Transverse colon (tissue), 4 donors: ENCODE measurements at regions not wholly inside any gene's neighbourhood (a gene's known extent, or its start where the extent isn't known, plus 50 kb on each side); places are given as distances from the start of the nearest gene placed in this dataset.
A peak's percentile ranks its signal among the peaks of the same experiment; 100 is the strongest.

Experiments
- DNase-seq: peaks from one replicate; pipeline ENCODE4 v3.0.0-alpha.2; 2019
- H3K27ac ChIP-seq, 4 donors: fragments of 200-600 bp; sonication (generic); 2 replicates each; pipeline ENCODE4 v1.5.1; 2016 to 2018; ENCODE audit warnings: inconsistent platforms in 4 of 4
- H3K27me3 ChIP-seq: fragments of 200-600 bp; sonication (generic); 2 replicates; pipeline ENCODE4 v1.5.1; 2017; ENCODE audit warnings: inconsistent platforms
- H3K36me3 ChIP-seq, 4 donors: fragments of 200-600 bp; sonication (generic); 2 replicates each; pipeline ENCODE4 v1.5.1; 2017 to 2019; ENCODE audit warnings: inconsistent platforms in 4 of 4
- H3K4me1 ChIP-seq, 4 donors: fragments of 200-600 bp; sonication (generic); 2 replicates each; pipeline ENCODE4 v1.5.1; 2017 to 2020; ENCODE audit warnings: inconsistent platforms in 4 of 4
- H3K4me3 ChIP-seq, 4 donors: fragments of 200-600 bp; sonication (generic); 1 replicate in 1 of 4; 2 replicates in 3 of 4; pipeline versions ENCODE4 v1.5.1 to v1.6.1; 2017 to 2019; ENCODE audit warnings: inconsistent platforms in 4 of 4
- H3K9me3 ChIP-seq, 2 donors: fragments of 200-600 bp; sonication (generic); 2 replicates each; pipeline ENCODE4 v1.5.1; 2017 to 2019; ENCODE audit warnings: inconsistent platforms in 2 of 2
- EP300 ChIP-seq: sonication (generic); formaldehyde crosslinking; IDR thresholded peaks from one replicate; pipeline ENCODE4 v1.6.1; 2017; ENCODE audit warnings: antibody characterized with exemption, low read depth
- POLR2A ChIP-seq: fragments of 450-650 bp; IDR thresholded peaks from one replicate; pipeline ENCODE4 v1.6.1; 2016; ENCODE audit warnings: antibody characterized with exemption, mild to moderate bottlenecking, moderate library complexity
- POLR2AphosphoS5 ChIP-seq, 3 donors: sonication (generic); formaldehyde crosslinking; IDR thresholded peaks; one replicate each; pipeline ENCODE4 v1.6.1; 2016; ENCODE audit warnings: antibody characterized with exemption in 3 of 3
- WGBS, 2 donors: methylation state at CpG; one replicate each; pipeline ENCODE4 v1.1.5; 2018; ENCODE audit warnings: low coverage in 1 of 2; 5-methylcytosine and 5-hydroxymethylcytosine counted together
- in situ Hi-C, 4 donors: fragments of 200-750 bp; cut with MboI; loops; one replicate each; pipeline versions ENCODE4 v1.15.0 to v1.15.1; 2017; ENCODE audit warnings: low sequenced_read_pairs in 3 of 4, low pct_ligation_motif_present in 1 of 4, low pct_unique_long_range_greater_than_20kb in 1 of 4
- intact Hi-C: fragments of 100-400 bp; cut with DNase I; formaldehyde crosslinking; loops from one replicate; pipeline ENCODE4 v1.15.1; 2023; ENCODE audit warnings: low total_unique reads
- TF ChIP-seq, protein P1 (sequence below), 5 experiments: fragments of 200-600 bp in 3 of 5; fragments of 450-650 bp in 2 of 5; sonication (generic) in 3 of 5; IDR thresholded peaks; 1 replicate in 2 of 5; 2 replicates in 3 of 5; pipeline ENCODE4 v1.5.1; 2016 to 2017; ENCODE audit warnings: antibody characterized with exemption in 5 of 5, inconsistent platforms in 3 of 5, mild to moderate bottlenecking in 2 of 5, moderate library complexity in 1 of 5

DNA sequence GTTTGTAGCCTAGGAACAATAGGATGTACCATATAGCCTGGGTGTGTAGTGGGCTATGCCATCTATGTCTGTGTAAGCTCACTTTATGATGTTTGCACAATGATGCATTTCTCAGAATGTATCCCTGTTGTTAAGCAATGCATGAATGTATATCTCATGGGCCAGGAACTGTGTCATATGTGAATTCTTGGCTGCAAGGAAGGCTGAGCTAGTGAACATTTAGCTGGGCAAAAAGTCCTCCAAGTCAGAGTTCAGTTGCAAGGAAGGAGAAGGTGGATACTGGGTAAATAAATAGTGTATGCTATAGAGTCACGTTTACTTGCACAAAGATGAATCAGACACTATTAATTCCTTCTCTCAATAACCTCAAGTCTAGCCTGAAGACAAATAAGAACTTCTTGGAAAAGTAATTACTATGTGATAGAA, 136.1 kb downstream of the EHF start:
- intact Hi-C loops (no loop called here), in situ Hi-C loops (no loop called here)
- DNase-seq = peak; percentile 41
- no peaks in the 10 kb centered on the region for H3K9me3 ChIP-seq
- no peak overlapping the region for H3K4me3 ChIP-seq
- H3K27ac ChIP-seq = peak overlapping the region; percentile 70 to 86 (median 80)
- peak in 2 of 3 donors; percentile 61 to 81 for TF ChIP-seq POLR2AphosphoS5 (IDR thresholded peaks at IDR 0.05)
- TF ChIP-seq, protein P1, sequence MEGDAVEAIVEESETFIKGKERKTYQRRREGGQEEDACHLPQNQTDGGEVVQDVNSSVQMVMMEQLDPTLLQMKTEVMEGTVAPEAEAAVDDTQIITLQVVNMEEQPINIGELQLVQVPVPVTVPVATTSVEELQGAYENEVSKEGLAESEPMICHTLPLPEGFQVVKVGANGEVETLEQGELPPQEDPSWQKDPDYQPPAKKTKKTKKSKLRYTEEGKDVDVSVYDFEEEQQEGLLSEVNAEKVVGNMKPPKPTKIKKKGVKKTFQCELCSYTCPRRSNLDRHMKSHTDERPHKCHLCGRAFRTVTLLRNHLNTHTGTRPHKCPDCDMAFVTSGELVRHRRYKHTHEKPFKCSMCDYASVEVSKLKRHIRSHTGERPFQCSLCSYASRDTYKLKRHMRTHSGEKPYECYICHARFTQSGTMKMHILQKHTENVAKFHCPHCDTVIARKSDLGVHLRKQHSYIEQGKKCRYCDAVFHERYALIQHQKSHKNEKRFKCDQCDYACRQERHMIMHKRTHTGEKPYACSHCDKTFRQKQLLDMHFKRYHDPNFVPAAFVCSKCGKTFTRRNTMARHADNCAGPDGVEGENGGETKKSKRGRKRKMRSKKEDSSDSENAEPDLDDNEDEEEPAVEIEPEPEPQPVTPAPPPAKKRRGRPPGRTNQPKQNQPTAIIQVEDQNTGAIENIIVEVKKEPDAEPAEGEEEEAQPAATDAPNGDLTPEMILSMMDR (IDR thresholded peaks at IDR 0.05) = no peak
- no peak for TF ChIP-seq POLR2A
- peak; percentile 71 for TF ChIP-seq EP300
- H3K4me1 ChIP-seq = peaks cover 7 to 22% (median 11%) of the 10 kb centered on the region in 4 donors
- H3K36me3 ChIP-seq = no peaks in the 10 kb centered on the region
- H3K27me3 ChIP-seq = no peaks in the 10 kb centered on the region
- WGBS, 2 donors = 41% methylated on average over 1 of the region's 1 CpG; no CpG with 5 or more reads in 1 of the 2 donors

DNA sequence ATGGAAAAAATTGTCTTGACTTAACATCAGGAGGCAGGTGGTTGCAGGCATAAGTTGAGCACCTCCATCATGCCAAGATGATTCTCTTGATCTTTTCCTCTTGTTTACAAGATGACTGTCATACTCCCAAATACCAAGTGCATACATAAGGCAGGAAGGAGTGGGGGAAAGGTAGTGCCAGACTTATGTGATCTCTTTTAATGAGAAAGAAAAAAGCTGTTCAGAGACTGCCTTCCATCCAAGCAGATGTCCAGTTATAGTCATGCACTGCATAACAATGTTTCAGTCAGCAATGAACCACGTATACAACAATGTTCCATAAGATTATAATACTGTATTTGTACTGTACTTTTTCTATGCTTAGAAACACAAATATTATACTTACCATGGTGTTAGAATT, 135.7 kb downstream of the EHF start:
- 21 to 33% methylated on average over 1 of the region's 1 CpG for WGBS, 2 donors
- no peak overlapping the region for H3K4me3 ChIP-seq
- H3K36me3 ChIP-seq = no peaks in the 10 kb centered on the region
- H3K27me3 ChIP-seq = no peaks in the 10 kb centered on the region
- DNase-seq = no peak
- no peaks in the 10 kb centered on the region for H3K9me3 ChIP-seq
- no peak for TF ChIP-seq POLR2A
- no peak for TF ChIP-seq POLR2AphosphoS5 (IDR thresholded peaks at IDR 0.05)
- TF ChIP-seq, protein P1 (IDR thresholded peaks at IDR 0.05) = no peak
- TF ChIP-seq EP300 = no peak
- H3K4me1 ChIP-seq = peaks cover 7 to 27% (median 11%) of the 10 kb centered on the region in 4 donors
- intact Hi-C loops = no loop called here
- in situ Hi-C loops = no loop called here
- H3K27ac ChIP-seq = peak overlapping the region; percentile 56 to 86 (median 79)

GRCh38 chr11:34755671-34756070, 134.8 kb downstream of the EHF start:
- Histone ChIP-seq H3K4me3 (no peak overlapping the region), H3K27ac (peak overlapping the region in 3 of 4 donors; percentile 56 to 84 (median 74)), H3K36me3 (no peaks in the 10 kb centered on the region), H3K4me1 (peaks cover 7 to 27% (median 11%) of the 10 kb centered on the region in 4 donors), H3K27me3 (no peaks in the 10 kb centered on the region), H3K9me3 (no peaks in the 10 kb centered on the region)
- 74 to 91% methylated on average over 6 to 7 of the region's 7 CpGs for WGBS, 2 donors
- TF ChIP-seq POLR2AphosphoS5 (IDR thresholded peaks at IDR 0.05) (no peak), POLR2A (no peak), EP300 (no peak)
- TF ChIP-seq, protein P1 (IDR thresholded peaks at IDR 0.05) = no peak
- DNase-seq = no peak
- in situ Hi-C loops = no loop called here
- intact Hi-C loops = no loop called here

GRCh38 chr11:34754171-34754823, 133.4 kb downstream of the EHF start:
- H3K27ac ChIP-seq = no peak overlapping the region
- in situ Hi-C loops = no loop called here

More at GRCh38 chr11:34754171-34754823, 133.4 kb downstream of the EHF start:
- no peak for TF ChIP-seq POLR2AphosphoS5 (IDR thresholded peaks at IDR 0.05)
- Histone ChIP-seq H3K4me3 (no peak overlapping the region), H3K36me3 (no peaks in the 10 kb centered on the region), H3K4me1 (peaks cover 7 to 37% (median 13%) of the 10 kb centered on the region in 4 donors), H3K27me3 (no peaks in the 10 kb centered on the region), H3K9me3 (no peaks in the 10 kb centered on the region)
- no peak for DNase-seq
- intact Hi-C loops = no loop called here
- 85 to 92% methylated on average over 8 of the region's 8 CpGs for WGBS, 2 donors
